ENCODE measurements at regions not wholly inside any gene's neighbourhood (a gene's known extent, or its start where the extent isn't known, plus 50 kb on each side); places are given as distances from the start of the nearest gene placed in this dataset.

- no peak for TF ChIP-seq ZNF274 (IDR thresholded peaks at IDR 0.05; ENCODE audit: low read depth, low read length)
- H3K4me3 ChIP-seq (ENCODE audit: low read length) = no peak overlapping the region
Observed at GRCh38 chr1:80047791-80048190, 1041.3 kb upstream of the ADGRL4 start.

- no peak overlapping the region for H3K4me3 ChIP-seq (ENCODE audit: low read length)
- TF ChIP-seq ZNF274 (IDR thresholded peaks at IDR 0.05; ENCODE audit: low read depth, low read length) = no peak
Observed at GRCh38 chr1:80044662-80045061, 1038.1 kb upstream of the ADGRL4 start.

DNA sequence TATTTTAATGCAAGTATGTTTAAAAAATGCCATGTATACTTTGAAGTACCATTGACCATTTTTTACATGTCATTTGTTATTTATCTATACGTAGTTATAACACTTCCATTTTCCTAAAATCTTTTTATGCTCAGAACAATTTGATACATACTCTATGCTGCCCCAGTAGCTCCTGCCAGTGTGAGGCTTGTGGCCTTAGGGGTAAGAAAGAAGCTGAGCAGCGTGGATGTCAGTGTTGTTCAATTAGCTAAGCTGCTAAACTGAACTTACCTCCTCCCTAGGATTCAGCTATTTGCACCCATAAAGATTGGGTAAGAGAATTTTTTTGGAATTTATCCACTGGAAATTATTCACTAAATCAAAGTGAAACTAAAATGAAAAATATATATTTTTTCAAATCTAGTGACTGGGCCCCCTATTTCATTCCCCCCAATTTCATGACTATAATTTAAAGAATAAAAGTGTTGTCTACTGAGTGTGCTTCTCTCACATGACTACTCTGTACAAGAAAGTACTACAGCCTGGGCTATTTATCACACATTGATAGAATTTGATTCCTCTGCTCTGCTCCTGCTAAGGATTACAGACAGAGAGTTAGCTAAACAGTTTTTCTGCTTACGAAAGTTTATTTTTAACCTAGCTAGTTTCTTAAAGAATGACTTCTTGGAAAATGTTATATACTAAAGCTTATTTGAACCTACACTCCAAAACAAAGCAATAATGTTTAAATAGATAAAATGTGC, 1030.3 kb upstream of the ADGRL4 start:
- TF ChIP-seq ZNF274 (IDR thresholded peaks at IDR 0.05; ENCODE audit: low read depth, low read length) = no peak
- no peak overlapping the region for H3K4me3 ChIP-seq (ENCODE audit: low read length)

GRCh38 chr1:80023358-80023757, 1016.8 kb upstream of the ADGRL4 start:
- no peak overlapping the region for H3K4me3 ChIP-seq (ENCODE audit: low read length)
- TF ChIP-seq ZNF274 (IDR thresholded peaks at IDR 0.05; ENCODE audit: low read depth, low read length) = no peak

- TF ChIP-seq ZNF274 (IDR thresholded peaks at IDR 0.05; ENCODE audit: low read depth, low read length) = no peak
Observed at GRCh38 chr1:80021891-80022290, 1015.4 kb upstream of the ADGRL4 start.

GRCh38 chr1:80018348-80018747, 1011.8 kb upstream of the ADGRL4 start:
- H3K4me3 ChIP-seq (ENCODE audit: low read length) = no peak overlapping the region
- TF ChIP-seq ZNF274 (IDR thresholded peaks at IDR 0.05; ENCODE audit: low read depth, low read length) = no peak

More at GRCh38 chr1:80021891-80022290, 1015.4 kb upstream of the ADGRL4 start:
- H3K4me3 ChIP-seq (ENCODE audit: low read length) = no peak overlapping the region

DNA sequence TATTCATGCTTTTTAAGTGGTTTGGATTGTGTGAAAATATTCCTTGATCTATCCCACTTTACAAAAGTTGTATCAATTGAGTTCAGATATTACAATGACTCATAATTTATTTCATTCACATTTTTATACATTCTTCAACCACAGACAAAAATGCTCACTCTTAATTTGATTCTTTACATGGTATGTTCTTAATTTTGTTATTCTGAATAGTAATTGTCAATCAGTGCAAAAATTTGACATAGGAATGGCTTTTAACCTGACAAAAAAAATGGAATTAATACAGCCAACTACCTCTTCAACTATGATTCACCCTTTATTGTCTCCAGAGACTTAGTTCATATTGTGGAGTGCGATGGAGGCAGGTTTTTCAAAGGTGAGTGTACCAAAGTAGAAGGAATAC, 1002.4 kb upstream of the ADGRL4 start:
- H3K4me3 ChIP-seq (ENCODE audit: low read length) = no peak overlapping the region
- TF ChIP-seq ZNF274 (IDR thresholded peaks at IDR 0.05; ENCODE audit: low read depth, low read length) = no peak

DNA sequence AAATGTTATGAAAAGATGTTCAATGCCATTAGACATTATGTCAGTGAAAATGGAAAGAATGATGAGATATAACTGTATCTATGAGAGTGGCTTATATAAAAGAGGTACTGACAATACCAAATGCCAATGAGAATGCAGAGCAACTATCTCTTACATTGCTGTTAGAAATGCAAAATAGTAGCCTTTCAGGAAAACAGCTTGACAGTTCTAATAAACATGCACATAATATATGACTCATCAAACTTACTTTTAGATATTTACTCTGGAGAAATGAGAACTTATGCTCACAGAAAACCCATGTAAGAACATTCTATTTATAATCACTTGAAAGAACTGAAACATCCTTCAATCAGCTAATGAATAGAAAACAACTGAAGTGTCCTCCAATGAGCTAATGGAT, 996.7 kb upstream of the ADGRL4 start:
- no peak for TF ChIP-seq ZNF274 (IDR thresholded peaks at IDR 0.05; ENCODE audit: low read depth, low read length)
- H3K4me3 ChIP-seq (ENCODE audit: low read length) = no peak overlapping the region

GRCh38 chr1:79988401-79988800, 981.9 kb upstream of the ADGRL4 start:
- no peak for TF ChIP-seq ZNF274 (IDR thresholded peaks at IDR 0.05; ENCODE audit: low read depth, low read length)
- no peak overlapping the region for H3K4me3 ChIP-seq (ENCODE audit: low read length)

GRCh38 chr1:79982211-79982610, 975.7 kb upstream of the ADGRL4 start:
- no peak overlapping the region for H3K4me3 ChIP-seq (ENCODE audit: low read length)
- no peak for TF ChIP-seq ZNF274 (IDR thresholded peaks at IDR 0.05; ENCODE audit: low read depth, low read length)

- no peak overlapping the region for H3K4me3 ChIP-seq (ENCODE audit: low read length)
- no peak for TF ChIP-seq ZNF274 (IDR thresholded peaks at IDR 0.05; ENCODE audit: low read depth, low read length)
Observed at GRCh38 chr1:79981481-79981880, 975.0 kb upstream of the ADGRL4 start.

DNA sequence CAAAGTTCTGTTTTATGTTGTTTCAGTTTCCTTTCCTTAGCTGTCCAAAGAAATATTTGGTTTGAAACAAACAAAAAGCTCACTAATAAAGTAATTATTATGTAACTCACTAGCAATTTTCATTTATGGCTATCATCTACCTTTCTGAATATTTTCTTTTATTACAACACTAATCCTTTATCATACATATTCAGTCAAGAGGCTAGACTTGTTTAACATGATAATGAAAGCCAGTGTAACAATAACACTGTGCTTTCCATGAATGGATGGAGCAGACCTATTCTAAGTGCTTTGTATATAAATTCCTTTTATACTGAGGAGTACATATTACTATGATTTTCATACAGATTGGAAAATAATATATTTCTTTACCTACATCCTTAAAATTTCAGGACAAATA, 972.8 kb upstream of the ADGRL4 start:
- TF ChIP-seq ZNF274 (IDR thresholded peaks at IDR 0.05; ENCODE audit: low read depth, low read length) = no peak
- H3K4me3 ChIP-seq (ENCODE audit: low read length) = no peak overlapping the region

DNA sequence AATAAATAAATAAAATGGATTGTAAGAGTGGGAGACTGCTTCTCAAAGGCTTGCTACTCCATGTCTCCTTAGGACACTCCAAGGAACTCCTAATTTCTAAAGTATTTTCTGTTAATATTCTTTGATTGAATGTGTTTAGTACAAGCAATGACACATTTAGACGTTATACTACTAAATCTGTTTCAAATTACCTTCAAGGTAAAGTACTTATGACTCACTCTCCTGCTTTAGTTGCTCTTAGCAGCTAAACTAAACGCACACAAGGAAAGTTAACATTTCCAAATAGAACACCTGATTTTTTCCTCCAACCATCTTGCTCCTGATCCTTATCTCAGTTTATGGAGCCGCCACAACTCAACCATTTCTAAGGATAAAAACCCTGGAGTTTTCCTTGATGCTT, 969.8 kb upstream of the ADGRL4 start:
- no peak for TF ChIP-seq ZNF274 (IDR thresholded peaks at IDR 0.05; ENCODE audit: low read depth, low read length)
- H3K4me3 ChIP-seq (ENCODE audit: low read length) = no peak overlapping the region

- TF ChIP-seq ZNF274 (IDR thresholded peaks at IDR 0.05; ENCODE audit: low read depth, low read length) = no peak
Observed at GRCh38 chr1:79974659-79975058, 968.1 kb upstream of the ADGRL4 start.

DNA sequence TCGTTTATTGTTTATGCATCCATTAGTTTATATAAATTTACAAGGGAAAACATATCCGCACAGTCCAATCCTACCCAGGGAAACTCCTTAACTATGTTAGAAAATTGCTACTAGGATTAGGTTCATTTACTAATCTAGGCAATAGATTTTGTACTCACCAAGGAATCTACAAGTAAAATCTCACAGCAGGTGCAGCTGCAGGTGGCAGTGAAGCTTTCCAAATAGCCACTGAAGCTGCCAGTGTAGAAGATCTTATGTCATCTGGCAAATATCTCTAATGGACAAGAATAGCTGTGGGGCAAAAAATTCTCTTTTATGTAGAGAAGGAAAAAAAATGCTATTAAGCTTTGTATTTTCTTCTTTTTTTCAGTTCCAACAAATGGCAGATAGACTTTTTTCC, 963.4 kb upstream of the ADGRL4 start:
- no peak overlapping the region for H3K4me3 ChIP-seq (ENCODE audit: low read length)
- TF ChIP-seq ZNF274 (IDR thresholded peaks at IDR 0.05; ENCODE audit: low read depth, low read length) = no peak

More at GRCh38 chr1:79974659-79975058, 968.1 kb upstream of the ADGRL4 start:
- no peak overlapping the region for H3K4me3 ChIP-seq (ENCODE audit: low read length)

DNA sequence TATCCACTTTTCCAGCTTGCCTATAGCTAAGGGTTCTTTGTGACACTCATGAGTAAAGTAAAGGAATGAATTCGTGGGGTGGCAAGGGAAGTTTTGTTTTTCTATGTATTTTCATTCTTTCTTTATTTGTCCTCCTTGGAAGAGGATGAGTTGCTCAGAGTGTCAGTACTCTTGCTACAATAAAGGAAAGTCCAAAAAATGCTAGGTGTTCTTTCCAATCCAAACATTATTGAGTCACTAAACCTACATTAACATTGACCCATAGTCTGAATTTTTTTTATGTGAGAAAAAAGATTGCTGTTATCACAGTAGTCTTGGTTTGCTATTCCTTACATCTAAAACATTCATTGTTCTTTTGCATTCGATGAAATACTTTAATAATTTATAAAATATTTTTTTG, 959.9 kb upstream of the ADGRL4 start:
- H3K4me3 ChIP-seq (ENCODE audit: low read length) = no peak overlapping the region
- TF ChIP-seq ZNF274 (IDR thresholded peaks at IDR 0.05; ENCODE audit: low read depth, low read length) = no peak
